GM23248 (cell line): ENCODE measurements at regions not wholly inside any gene's neighbourhood (a gene's known extent, or its start where the extent isn't known, plus 50 kb on each side); places are given as distances from the start of the nearest gene placed in this dataset.

Experiments
- EZH2 ChIP-seq: fragments of 200-600 bp; sonication (generic); IDR thresholded peaks from 2 replicates; pipeline ENCODE4 v1.6.1; 2018; ENCODE audit warnings: antibody characterized with exemption, mild to moderate bottlenecking; ENCODE audit not compliant: insufficient read depth, poor library complexity, severe bottlenecking
- EZH2phosphoT487 ChIP-seq: fragments of 200-600 bp; sonication (generic); IDR thresholded peaks from 2 replicates; pipeline ENCODE4 v1.6.1; 2018; ENCODE audit warnings: antibody characterized with exemption, moderate library complexity, mild to moderate bottlenecking, low read depth; ENCODE audit not compliant: insufficient read depth

DNA sequence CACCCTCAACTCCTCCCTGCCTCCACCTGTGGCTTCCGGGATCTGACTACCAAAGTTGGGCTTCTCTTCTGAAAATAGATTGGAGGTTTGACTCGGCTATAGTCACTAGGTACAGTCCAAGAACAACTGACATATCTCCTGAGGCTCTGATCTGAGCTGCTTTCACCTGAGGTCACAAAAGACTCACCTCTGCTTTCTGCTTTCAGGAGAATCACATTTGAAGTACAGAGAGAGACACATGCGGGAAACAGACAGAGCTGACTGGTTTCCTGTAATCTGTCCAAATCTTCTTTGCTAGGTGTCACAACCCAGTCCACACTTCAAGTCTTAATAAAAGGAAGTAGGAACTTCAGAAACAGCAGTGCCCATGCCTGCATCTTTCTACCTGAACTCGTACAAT lies 245.4 kb upstream of the CHRM3 start:
- no peak for TF ChIP-seq EZH2
- no peak for TF ChIP-seq EZH2phosphoT487
